ENCODE measurements at regions not wholly inside any gene's neighbourhood (a gene's known extent, or its start where the extent isn't known, plus 50 kb on each side); places are given as distances from the start of the nearest gene placed in this dataset.
A peak's percentile ranks its signal among the peaks of the same experiment; 100 is the strongest.

- no peak for DNase-seq (ENCODE audit: low read depth in 1 of 2, low spot score in 2 of 2)
- Histone ChIP-seq H3K9me3 (replicated peaks) (no peaks in the 10 kb centered on the region), H3K4me1 (replicated peaks) (no peaks in the 10 kb centered on the region), H3K4me3 (no peak overlapping the region), H3K27ac (no peak overlapping the region), H3K36me3 (no peaks in the 10 kb centered on the region), H3K27me3 (replicated peaks) (0 out of 2 replicates have a peak, but pooled peaks cover 6% of the 10 kb centered on the region)
These were observed 220.7 kb upstream of the POU3F1 start for GRCh38 chr1:38267037-38268036.

- no peak overlapping the region for H3K27ac ChIP-seq
- H3K27me3 ChIP-seq (replicated peaks), result 0 out of 2 replicates have a peak, but pooled peaks cover 6% of the 10 kb centered on the region
- no peaks in the 10 kb centered on the region for H3K36me3 ChIP-seq
- no peak for DNase-seq (ENCODE audit: low read depth in 1 of 2, low spot score in 2 of 2)
- H3K4me1 ChIP-seq (replicated peaks), result no peaks in the 10 kb centered on the region
- H3K9me3 ChIP-seq (replicated peaks), result no peaks in the 10 kb centered on the region
- no peak overlapping the region for H3K4me3 ChIP-seq
These were observed 219.6 kb upstream of the POU3F1 start for GRCh38 chr1:38266197-38266520.

GRCh38 chr1:38265293-38266196, 219.0 kb upstream of the POU3F1 start:
- no peaks in the 10 kb centered on the region for H3K9me3 ChIP-seq (replicated peaks)
- no peak overlapping the region for H3K4me3 ChIP-seq
- H3K27ac ChIP-seq, result no peak overlapping the region
- 0 out of 2 replicates have a peak, but pooled peaks cover 3% of the 10 kb centered on the region for H3K27me3 ChIP-seq (replicated peaks)
- H3K4me1 ChIP-seq (replicated peaks), result no peaks in the 10 kb centered on the region
- no peaks in the 10 kb centered on the region for H3K36me3 ChIP-seq
- DNase-seq (ENCODE audit: low read depth in 1 of 2, low spot score in 2 of 2), result no peak

DNA sequence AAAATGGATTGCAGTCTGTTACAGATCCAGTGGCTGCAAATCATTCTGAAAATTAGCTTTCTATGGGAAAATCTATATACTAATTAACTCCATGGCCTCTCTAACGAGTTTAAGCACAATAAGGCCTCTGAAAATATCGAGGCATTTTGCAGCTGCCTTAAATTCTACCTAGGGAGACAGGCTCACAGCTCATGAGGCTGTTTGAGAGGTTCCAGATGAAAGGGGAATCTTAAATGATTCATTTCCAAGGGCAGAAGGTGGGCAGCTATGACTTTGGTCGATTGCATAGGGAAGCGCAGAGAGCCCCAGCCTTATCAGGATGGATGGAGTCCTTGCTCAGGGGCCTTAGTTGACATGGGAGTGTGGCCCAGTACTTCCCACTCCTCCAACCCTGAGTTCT, 216.8 kb upstream of the POU3F1 start:
- Histone ChIP-seq H3K36me3 (no peaks in the 10 kb centered on the region), H3K27ac (no peak overlapping the region), H3K9me3 (replicated peaks) (no peaks in the 10 kb centered on the region), H3K27me3 (replicated peaks) (no peaks in the 10 kb centered on the region), H3K4me1 (replicated peaks) (no peaks in the 10 kb centered on the region), H3K4me3 (no peak overlapping the region)
- no peak for DNase-seq (ENCODE audit: low read depth in 1 of 2, low spot score in 2 of 2)

GRCh38 chr1:38261574-38261973, 215.0 kb upstream of the POU3F1 start:
- no peaks in the 10 kb centered on the region for H3K4me1 ChIP-seq (replicated peaks)
- H3K9me3 ChIP-seq (replicated peaks), result no peaks in the 10 kb centered on the region
- H3K27me3 ChIP-seq (replicated peaks), result no peaks in the 10 kb centered on the region
- H3K36me3 ChIP-seq, result no peaks in the 10 kb centered on the region
- no peak overlapping the region for H3K27ac ChIP-seq
- DNase-seq (ENCODE audit: low read depth in 1 of 2, low spot score in 2 of 2), result no peak
- no peak overlapping the region for H3K4me3 ChIP-seq

- no peak overlapping the region for H3K27ac ChIP-seq
- DNase-seq (ENCODE audit: low read depth in 1 of 2, low spot score in 2 of 2), result no peak
- no peaks in the 10 kb centered on the region for H3K36me3 ChIP-seq
- no peaks in the 10 kb centered on the region for H3K9me3 ChIP-seq (replicated peaks)
- no peaks in the 10 kb centered on the region for H3K27me3 ChIP-seq (replicated peaks)
- H3K4me3 ChIP-seq, result no peak overlapping the region
- no peaks in the 10 kb centered on the region for H3K4me1 ChIP-seq (replicated peaks)
These were observed 211.6 kb upstream of the POU3F1 start for GRCh38 chr1:38258085-38258627.

- Histone ChIP-seq H3K9me3 (replicated peaks) (no peaks in the 10 kb centered on the region), H3K4me1 (replicated peaks) (no peaks in the 10 kb centered on the region), H3K4me3 (no peak overlapping the region), H3K36me3 (no peaks in the 10 kb centered on the region), H3K27me3 (replicated peaks) (no peaks in the 10 kb centered on the region), H3K27ac (no peak overlapping the region)
- no peak for DNase-seq (ENCODE audit: low read depth in 1 of 2, low spot score in 2 of 2)
These were observed 210.8 kb upstream of the POU3F1 start for GRCh38 chr1:38257374-38257773.

GRCh38 chr1:38256072-38256471, 209.5 kb upstream of the POU3F1 start:
- H3K27me3 ChIP-seq (replicated peaks), result no peaks in the 10 kb centered on the region
- H3K9me3 ChIP-seq (replicated peaks), result no peaks in the 10 kb centered on the region
- H3K4me3 ChIP-seq, result no peak overlapping the region
- H3K27ac ChIP-seq, result no peak overlapping the region
- H3K4me1 ChIP-seq (replicated peaks), result no peaks in the 10 kb centered on the region
- DNase-seq (ENCODE audit: low read depth in 1 of 2, low spot score in 2 of 2), result no peak
- H3K36me3 ChIP-seq, result no peaks in the 10 kb centered on the region

DNA sequence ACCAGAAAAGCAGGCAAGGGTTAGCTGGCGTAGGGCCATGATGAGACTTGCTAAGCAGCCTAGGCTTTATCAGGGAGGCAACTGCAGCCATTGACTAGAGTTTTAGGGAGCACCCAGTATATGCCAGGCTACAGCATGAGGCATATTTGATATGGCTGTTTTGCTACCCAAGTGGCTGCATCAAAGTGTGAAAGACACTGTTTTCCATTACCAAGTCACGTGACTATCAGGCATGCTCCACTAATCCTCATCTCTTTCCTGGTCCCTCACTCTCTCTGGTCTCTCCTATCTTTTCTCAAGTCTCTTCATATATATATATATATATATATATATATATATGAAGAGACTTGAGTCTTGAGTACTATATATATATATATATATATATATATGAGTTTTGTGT, 206.7 kb upstream of the POU3F1 start:
- no peak for DNase-seq (ENCODE audit: low read depth in 1 of 2, low spot score in 2 of 2)
- Histone ChIP-seq H3K4me3 (no peak overlapping the region), H3K9me3 (replicated peaks) (no peaks in the 10 kb centered on the region), H3K27me3 (replicated peaks) (0 out of 2 replicates have a peak, but pooled peaks cover 3% of the 10 kb centered on the region), H3K36me3 (no peaks in the 10 kb centered on the region), H3K4me1 (replicated peaks) (no peaks in the 10 kb centered on the region), H3K27ac (no peak overlapping the region)

DNA sequence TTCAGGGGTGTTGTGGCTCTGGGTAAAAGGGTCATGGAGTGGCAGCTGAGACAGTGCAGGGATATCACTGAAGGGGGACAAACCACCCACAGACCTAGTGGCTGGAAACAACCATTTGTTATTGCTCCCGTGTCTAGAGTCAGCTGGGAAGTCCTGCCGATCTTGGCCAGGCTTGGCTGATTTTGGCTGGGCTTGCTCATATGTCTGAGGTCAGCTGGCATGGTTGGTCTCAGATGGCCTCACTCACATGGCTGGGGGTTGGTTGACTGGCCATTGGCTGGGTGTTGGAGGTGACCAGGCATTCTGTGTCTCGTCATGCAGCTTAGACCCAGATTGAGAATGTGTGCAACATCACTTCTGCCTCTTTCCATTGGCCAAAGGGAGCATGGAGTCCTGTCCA, 203.8 kb upstream of the POU3F1 start:
- 0 out of 2 replicates have a peak, but pooled peaks cover 3% of the 10 kb centered on the region for H3K27me3 ChIP-seq (replicated peaks)
- no peaks in the 10 kb centered on the region for H3K9me3 ChIP-seq (replicated peaks)
- no peak for DNase-seq (ENCODE audit: low read depth in 1 of 2, low spot score in 2 of 2)
- no peaks in the 10 kb centered on the region for H3K36me3 ChIP-seq
- no peak overlapping the region for H3K27ac ChIP-seq
- peaks cover 7% of the 10 kb centered on the region for H3K4me1 ChIP-seq (replicated peaks)
- H3K4me3 ChIP-seq, result no peak overlapping the region

GRCh38 chr1:38249001-38249400, 202.4 kb upstream of the POU3F1 start:
- Histone ChIP-seq H3K4me1 (replicated peaks) (peaks cover 7% of the 10 kb centered on the region), H3K4me3 (no peak overlapping the region), H3K27me3 (replicated peaks) (0 out of 2 replicates have a peak, but pooled peaks cover 3% of the 10 kb centered on the region), H3K9me3 (replicated peaks) (no peaks in the 10 kb centered on the region), H3K27ac (no peak overlapping the region), H3K36me3 (no peaks in the 10 kb centered on the region)
- no peak for DNase-seq (ENCODE audit: low read depth in 1 of 2, low spot score in 2 of 2)

- no peaks in the 10 kb centered on the region for H3K36me3 ChIP-seq
- DNase-seq (ENCODE audit: low read depth in 1 of 2, low spot score in 2 of 2), result peak in 1 of 2 experiments; percentile 9
These were observed 200.7 kb upstream of the POU3F1 start for GRCh38 chr1:38246955-38247952.

More at GRCh38 chr1:38246955-38247952, 200.7 kb upstream of the POU3F1 start:
- Histone ChIP-seq H3K4me3 (no peak overlapping the region), H3K4me1 (replicated peaks) (peaks cover 7% of the 10 kb centered on the region), H3K27me3 (replicated peaks) (0 out of 2 replicates have a peak, but pooled peaks cover 3% of the 10 kb centered on the region), H3K27ac (no peak overlapping the region), H3K9me3 (replicated peaks) (no peaks in the 10 kb centered on the region)
